ENCODE measurements at regions not wholly inside any gene's neighbourhood (a gene's known extent, or its start where the extent isn't known, plus 50 kb on each side); places are given as distances from the start of the nearest gene placed in this dataset.

DNA sequence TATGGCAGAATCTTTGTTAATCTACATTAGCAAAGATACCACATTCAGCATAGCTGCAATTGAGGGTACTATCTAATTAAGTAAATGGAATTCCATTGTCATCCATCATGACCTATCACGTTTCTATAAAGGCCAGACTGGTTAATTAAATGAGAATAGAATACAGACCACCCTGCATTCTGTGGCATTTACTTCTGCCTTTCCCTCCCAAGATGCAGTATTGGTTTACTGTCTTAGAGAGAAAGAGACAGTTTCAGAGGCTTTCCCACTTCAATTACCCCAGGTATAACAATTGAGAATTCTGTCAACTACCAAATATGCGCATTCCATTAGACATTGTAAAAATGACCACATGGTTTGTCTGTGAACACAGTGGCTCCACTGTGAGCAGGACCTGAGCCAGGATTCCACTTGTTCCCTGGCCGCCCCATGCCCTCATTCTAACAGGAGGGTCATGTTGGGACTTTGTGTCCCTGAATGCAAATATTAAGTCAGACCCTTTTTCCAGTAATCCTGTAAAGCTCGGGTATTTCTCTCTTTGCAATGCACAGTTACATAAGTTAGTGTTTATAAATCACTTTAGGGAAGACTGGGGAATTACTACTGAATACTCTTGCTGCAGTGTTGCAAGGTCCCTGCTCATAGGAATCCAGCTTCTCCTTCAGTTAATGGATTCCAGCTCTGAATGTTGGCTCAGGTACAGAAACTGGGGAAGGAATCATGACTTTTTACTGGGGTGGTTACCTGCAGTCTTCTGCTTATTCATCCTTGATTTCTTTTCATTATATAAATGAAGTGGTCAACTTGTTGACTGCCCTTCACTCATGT lies 261.0 kb downstream of the PDGFC start:
- Histone ChIP-seq H3K4me1 (no peaks in the 10 kb centered on the region), H3K27me3 (ENCODE audit: low read depth) (no peaks in the 10 kb centered on the region), H3K4me3 (no peak overlapping the region), H3K36me3 (no peaks in the 10 kb centered on the region), H3K9me3 (no peaks in the 10 kb centered on the region), H3K27ac (no peak overlapping the region)
- intact Hi-C loops (cut with DNase I) = no loop called here
- DNase-seq (no peak), ATAC-seq (peak in 1 of 2 donors; percentile 57)
- TF ChIP-seq, protein P1, sequence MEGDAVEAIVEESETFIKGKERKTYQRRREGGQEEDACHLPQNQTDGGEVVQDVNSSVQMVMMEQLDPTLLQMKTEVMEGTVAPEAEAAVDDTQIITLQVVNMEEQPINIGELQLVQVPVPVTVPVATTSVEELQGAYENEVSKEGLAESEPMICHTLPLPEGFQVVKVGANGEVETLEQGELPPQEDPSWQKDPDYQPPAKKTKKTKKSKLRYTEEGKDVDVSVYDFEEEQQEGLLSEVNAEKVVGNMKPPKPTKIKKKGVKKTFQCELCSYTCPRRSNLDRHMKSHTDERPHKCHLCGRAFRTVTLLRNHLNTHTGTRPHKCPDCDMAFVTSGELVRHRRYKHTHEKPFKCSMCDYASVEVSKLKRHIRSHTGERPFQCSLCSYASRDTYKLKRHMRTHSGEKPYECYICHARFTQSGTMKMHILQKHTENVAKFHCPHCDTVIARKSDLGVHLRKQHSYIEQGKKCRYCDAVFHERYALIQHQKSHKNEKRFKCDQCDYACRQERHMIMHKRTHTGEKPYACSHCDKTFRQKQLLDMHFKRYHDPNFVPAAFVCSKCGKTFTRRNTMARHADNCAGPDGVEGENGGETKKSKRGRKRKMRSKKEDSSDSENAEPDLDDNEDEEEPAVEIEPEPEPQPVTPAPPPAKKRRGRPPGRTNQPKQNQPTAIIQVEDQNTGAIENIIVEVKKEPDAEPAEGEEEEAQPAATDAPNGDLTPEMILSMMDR (IDR thresholded peaks at IDR 0.05) = no peak

DNA sequence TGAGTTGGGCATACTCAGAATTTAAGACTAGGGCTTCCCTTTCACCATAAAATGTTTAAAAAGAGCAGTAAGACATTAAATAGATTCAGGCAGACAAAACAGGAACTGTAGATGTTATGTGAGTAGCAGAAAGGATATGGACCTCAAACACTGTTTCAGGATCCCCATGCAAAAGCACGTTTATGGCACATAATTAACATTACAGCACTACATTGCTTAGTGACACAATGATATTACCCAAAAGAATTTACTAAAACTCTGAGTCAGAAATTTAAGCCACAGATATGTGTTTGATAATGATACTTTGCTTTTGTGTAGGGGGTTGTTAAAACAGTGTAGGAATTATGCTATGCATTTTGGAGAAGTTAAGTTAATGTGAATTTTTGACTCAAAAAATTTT lies 266.3 kb downstream of the PDGFC start:
- H3K27me3 ChIP-seq (ENCODE audit: low read depth) = no peaks in the 10 kb centered on the region
- H3K9me3 ChIP-seq = no peaks in the 10 kb centered on the region
- no peak for DNase-seq
- no peak for ATAC-seq
- TF ChIP-seq, protein P1 (IDR thresholded peaks at IDR 0.05) = no peak
- H3K4me1 ChIP-seq = no peaks in the 10 kb centered on the region
- H3K4me3 ChIP-seq = no peak overlapping the region
- H3K36me3 ChIP-seq = no peaks in the 10 kb centered on the region
- H3K27ac ChIP-seq = no peak overlapping the region
- intact Hi-C loops (cut with DNase I) = no loop called here

DNA sequence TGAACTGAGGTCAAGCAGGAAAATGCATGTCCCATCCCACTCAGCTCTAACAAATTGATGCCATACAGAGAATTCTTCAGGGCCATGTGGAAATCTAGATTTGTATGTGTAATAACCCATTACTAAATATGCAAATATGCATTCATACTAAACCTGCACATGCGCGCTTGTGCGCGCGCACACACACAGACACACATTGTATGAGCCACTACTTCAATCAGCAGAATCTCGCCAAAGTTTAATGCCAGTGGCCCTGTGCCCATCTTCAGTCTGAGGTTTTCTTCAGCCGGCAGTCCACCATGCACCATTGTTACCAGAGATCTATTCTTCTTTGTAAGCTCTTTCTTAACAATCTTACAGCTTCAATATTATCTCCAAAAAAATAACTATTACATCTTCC lies 276.4 kb downstream of the PDGFC start:
- no peak for ATAC-seq
- H3K4me3 ChIP-seq = no peak overlapping the region
- TF ChIP-seq, protein P1 (IDR thresholded peaks at IDR 0.05) = no peak
- H3K36me3 ChIP-seq = no peaks in the 10 kb centered on the region
- no peak overlapping the region for H3K27ac ChIP-seq
- H3K27me3 ChIP-seq (ENCODE audit: low read depth) = no peaks in the 10 kb centered on the region
- DNase-seq = no peak
- no peaks in the 10 kb centered on the region for H3K4me1 ChIP-seq
- H3K9me3 ChIP-seq = no peaks in the 10 kb centered on the region
- intact Hi-C loops (cut with DNase I) = no loop called here

DNA sequence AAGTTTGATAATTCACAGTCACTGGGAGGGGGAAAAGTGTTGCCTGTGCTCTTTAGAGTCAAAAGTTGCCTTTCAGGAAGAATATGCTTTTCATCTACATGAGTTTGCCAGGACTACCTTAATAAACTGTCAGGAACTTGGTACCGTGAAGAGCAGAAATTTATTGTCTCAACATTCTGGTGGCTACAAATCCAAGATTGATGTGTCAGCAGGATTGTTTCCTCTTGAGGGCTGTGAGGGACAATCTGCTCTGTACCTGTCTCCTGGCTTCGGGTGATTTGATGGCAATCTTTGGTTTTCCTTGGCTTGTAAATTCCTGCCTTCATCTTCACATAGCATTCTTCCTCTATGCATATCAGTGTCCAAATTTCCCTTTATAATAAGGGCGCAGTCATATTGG lies 277.2 kb downstream of the PDGFC start:
- intact Hi-C loops (cut with DNase I) = no loop called here
- Histone ChIP-seq H3K4me3 (no peak overlapping the region), H3K4me1 (no peaks in the 10 kb centered on the region), H3K27me3 (ENCODE audit: low read depth) (no peaks in the 10 kb centered on the region), H3K36me3 (no peaks in the 10 kb centered on the region), H3K9me3 (no peaks in the 10 kb centered on the region), H3K27ac (no peak overlapping the region)
- no peak for DNase-seq
- TF ChIP-seq, protein P1 (IDR thresholded peaks at IDR 0.05) = no peak
- ATAC-seq = no peak

DNA sequence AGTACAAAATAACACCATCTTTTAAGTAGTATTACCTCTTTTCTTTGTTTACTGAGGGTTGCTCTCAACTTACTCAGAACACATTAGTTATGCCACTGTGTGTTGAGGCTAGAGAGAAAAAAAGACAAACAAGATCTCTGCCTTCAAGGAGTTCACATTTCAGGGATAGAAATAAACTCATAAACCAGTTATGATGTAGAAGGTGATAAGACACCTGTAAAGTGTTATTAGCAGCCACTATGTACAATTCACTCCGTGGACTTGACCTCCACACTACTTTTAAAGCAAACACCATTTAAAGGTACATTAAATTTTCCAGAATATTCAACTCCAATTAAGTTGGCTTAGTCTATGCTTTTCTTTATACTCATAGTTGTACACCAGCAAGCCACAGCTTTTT lies 278.0 kb downstream of the PDGFC start:
- no peak overlapping the region for H3K27ac ChIP-seq
- no peaks in the 10 kb centered on the region for H3K27me3 ChIP-seq (ENCODE audit: low read depth)
- H3K9me3 ChIP-seq = no peaks in the 10 kb centered on the region
- ATAC-seq = no peak
- no peak for DNase-seq
- intact Hi-C loops (cut with DNase I) = no loop called here
- TF ChIP-seq, protein P1 (IDR thresholded peaks at IDR 0.05) = no peak
- no peak overlapping the region for H3K4me3 ChIP-seq
- no peaks in the 10 kb centered on the region for H3K4me1 ChIP-seq
- H3K36me3 ChIP-seq = no peaks in the 10 kb centered on the region
